ENCODE measurements at regions not wholly inside any gene's neighbourhood (a gene's known extent, or its start where the extent isn't known, plus 50 kb on each side); places are given as distances from the start of the nearest gene placed in this dataset.
"Not testable (repeated sequence)": the region's sequence is repeated elsewhere in the genome, so short reads cannot be mapped to it uniquely, and the experiment has no call there.

GRCh38 chr21:23809573-23809972, 1797.7 kb downstream of the MRPL39 start:
- Mint-ChIP-seq H3K9me3 (ENCODE audit: insufficient read depth) (no peaks in the 10 kb centered on the region), H3K27ac (no peak overlapping the region), H3K4me1 (peaks cover 16% of the 10 kb centered on the region), H3K4me3 (no peak overlapping the region), H3K27me3 (no peaks in the 10 kb centered on the region)
- ChIA-PET POLR2A (no interaction called here), CTCF (no interaction called here)
- no CpG with 5 or more reads among the region's 2 CpGs for WGBS (ENCODE audit: insufficient coverage)
- peaks cover 11 to 17% of the 10 kb centered on the region in 2 donors for H3K4me1 ChIP-seq (ENCODE audit: control insufficient read depth in 2 of 2, insufficient read depth in 2 of 2, low read length in 2 of 2)
- no peak for TF ChIP-seq CTCF (IDR thresholded peaks at IDR 0.05)
- TF ChIP-seq EZH2 (IDR thresholded peaks at IDR 0.05; ENCODE audit: borderline replicate concordance, insufficient read depth, low read depth, low read length, poor library complexity, severe bottlenecking) = no peak
- intact Hi-C loops (cut with micrococcal nuclease) = no loop called here
- no peak overlapping the region for H2AFZ ChIP-seq (ENCODE audit: insufficient read depth, low read depth, low read length, poor library complexity, severe bottlenecking)
- DNase-seq = no peak
- H4K20me1 ChIP-seq (ENCODE audit: control insufficient read depth, insufficient read depth, low read length, poor library complexity, severe bottlenecking) = no peaks in the 10 kb centered on the region
- ATAC-seq (ENCODE audit: low read depth) = no peak
- H3K27ac ChIP-seq (ENCODE audit: low read length in 2 of 2) = no peak overlapping the region
- no peak overlapping the region for H3K4me2 ChIP-seq (replicated peaks; ENCODE audit: low read depth, low read length, poor library complexity, severe bottlenecking)
- no peak overlapping the region for H3K4me3 ChIP-seq (ENCODE audit: control extremely low read depth in 1 of 5, extremely low read depth in 1 of 5, insufficient read depth in 1 of 5, low read depth in 2 of 5, low read length in 4 of 5)
- no peaks in the 10 kb centered on the region for H3K79me2 ChIP-seq (ENCODE audit: control insufficient read depth, insufficient read depth, low read length)
- H3K36me3 ChIP-seq (replicated peaks in 1 of 2; ENCODE audit: control extremely low read depth in 1 of 2, control insufficient read depth in 1 of 2, extremely low read depth in 1 of 2, insufficient read depth in 2 of 2, low read length in 1 of 2) = no peaks in the 10 kb centered on the region
- H3K27me3 ChIP-seq (replicated peaks in 1 of 4; ENCODE audit: control extremely low read depth in 1 of 4, control insufficient read depth in 3 of 4, insufficient read depth in 4 of 4, low read length in 3 of 4) = no peaks in the 10 kb centered on the region
- peaks cover 0 to 15% (median 0%) of the 10 kb centered on the region in 3 donors for H3K9me3 ChIP-seq (ENCODE audit: control extremely low read depth in 1 of 3, control insufficient read depth in 2 of 3, insufficient read depth in 1 of 3, low read length in 2 of 3)
- no peak overlapping the region for H3K9ac ChIP-seq (ENCODE audit: low read length)

DNA sequence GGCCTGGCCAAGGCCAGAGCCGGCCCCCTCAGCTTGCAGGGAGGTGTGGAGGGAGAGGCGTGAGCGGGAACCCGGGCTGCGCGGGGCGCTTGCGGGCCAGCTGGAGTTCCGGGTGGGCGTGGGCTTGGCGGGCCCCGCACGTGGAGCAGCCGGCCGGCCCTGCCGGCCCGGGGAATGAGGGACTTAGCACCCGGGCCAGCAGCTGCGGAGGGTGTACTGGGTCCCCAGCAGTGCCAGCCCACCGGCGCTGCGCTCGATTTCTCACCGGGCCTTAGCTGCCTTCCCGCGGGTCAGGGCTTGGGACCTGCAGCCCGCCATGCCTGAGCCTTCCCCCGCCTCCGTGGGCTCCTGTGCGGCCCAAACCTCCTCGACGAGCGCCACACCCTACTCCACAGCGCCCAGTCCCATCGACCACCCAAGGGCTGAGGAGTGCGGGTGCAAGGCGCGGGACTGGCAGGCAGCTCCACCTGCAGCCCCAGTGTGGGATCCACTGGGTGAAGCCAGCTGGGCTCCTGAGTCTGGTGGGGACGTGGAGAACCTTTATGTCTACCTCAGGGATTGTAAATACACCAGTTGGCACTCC, 1800.2 kb downstream of the MRPL39 start:
- H4K20me1 ChIP-seq (ENCODE audit: control insufficient read depth, insufficient read depth, low read length, poor library complexity, severe bottlenecking); H3K4me2 ChIP-seq (replicated peaks; ENCODE audit: low read depth, low read length, poor library complexity, severe bottlenecking); POLR2A ChIA-PET; H3K27me3 Mint-ChIP-seq; H3K4me3 ChIP-seq (ENCODE audit: control extremely low read depth in 1 of 5, extremely low read depth in 1 of 5, insufficient read depth in 1 of 5, low read depth in 2 of 5, low read length in 4 of 5); H3K27ac Mint-ChIP-seq; H2AFZ ChIP-seq (ENCODE audit: insufficient read depth, low read depth, low read length, poor library complexity, severe bottlenecking); H3K9ac ChIP-seq (ENCODE audit: low read length); H3K27me3 ChIP-seq (replicated peaks in 1 of 4; ENCODE audit: control extremely low read depth in 1 of 4, control insufficient read depth in 3 of 4, insufficient read depth in 4 of 4, low read length in 3 of 4); H3K36me3 ChIP-seq (replicated peaks in 1 of 2; ENCODE audit: control extremely low read depth in 1 of 2, control insufficient read depth in 1 of 2, extremely low read depth in 1 of 2, insufficient read depth in 2 of 2, low read length in 1 of 2); H3K4me1 Mint-ChIP-seq; DNase-seq; H3K4me3 Mint-ChIP-seq; intact Hi-C loops (cut with micrococcal nuclease); H3K27ac ChIP-seq (ENCODE audit: low read length in 2 of 2); CTCF ChIA-PET; ATAC-seq (ENCODE audit: low read depth); H3K9me3 Mint-ChIP-seq (ENCODE audit: insufficient read depth); H3K79me2 ChIP-seq (ENCODE audit: control insufficient read depth, insufficient read depth, low read length): not testable (repeated sequence)
- H3K9me3 ChIP-seq (ENCODE audit: control extremely low read depth in 1 of 3, control insufficient read depth in 2 of 3, insufficient read depth in 1 of 3, low read length in 2 of 3) = peaks cover 2 to 12% (median 3%) of the 10 kb centered on the region in 3 donors
- peaks cover 6 to 10% of the 10 kb centered on the region in 2 donors for H3K4me1 ChIP-seq (ENCODE audit: control insufficient read depth in 2 of 2, insufficient read depth in 2 of 2, low read length in 2 of 2)
- 97% methylated on average over 38 of the region's 39 CpGs for WGBS (ENCODE audit: insufficient coverage)

All from B cell (primary cell).